ENCODE measurements at regions not wholly inside any gene's neighbourhood (a gene's known extent, or its start where the extent isn't known, plus 50 kb on each side); places are given as distances from the start of the nearest gene placed in this dataset.

DNA sequence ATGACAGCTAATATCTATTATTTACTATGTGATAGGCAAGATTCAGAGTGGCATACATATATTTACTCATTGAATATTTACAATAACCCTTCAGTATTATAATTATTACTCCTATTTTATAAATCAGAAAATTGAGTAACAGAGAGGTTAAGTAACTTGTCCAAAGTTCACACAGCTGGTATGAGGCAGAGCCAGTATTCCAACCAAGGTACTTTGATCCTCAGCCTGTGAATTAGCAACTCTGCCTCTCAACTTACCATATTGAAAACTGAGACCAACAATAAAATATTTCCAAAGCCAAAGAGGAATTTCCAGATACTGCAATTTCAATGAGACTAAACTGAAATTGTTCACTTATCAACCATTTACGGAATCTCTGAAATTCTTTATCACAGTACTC, 67.9 kb upstream of the TSLP start:
- no peak overlapping the region for H3K4me3 ChIP-seq
- H3K36me3 ChIP-seq, result no peaks in the 10 kb centered on the region
- TF ChIP-seq, protein P1, sequence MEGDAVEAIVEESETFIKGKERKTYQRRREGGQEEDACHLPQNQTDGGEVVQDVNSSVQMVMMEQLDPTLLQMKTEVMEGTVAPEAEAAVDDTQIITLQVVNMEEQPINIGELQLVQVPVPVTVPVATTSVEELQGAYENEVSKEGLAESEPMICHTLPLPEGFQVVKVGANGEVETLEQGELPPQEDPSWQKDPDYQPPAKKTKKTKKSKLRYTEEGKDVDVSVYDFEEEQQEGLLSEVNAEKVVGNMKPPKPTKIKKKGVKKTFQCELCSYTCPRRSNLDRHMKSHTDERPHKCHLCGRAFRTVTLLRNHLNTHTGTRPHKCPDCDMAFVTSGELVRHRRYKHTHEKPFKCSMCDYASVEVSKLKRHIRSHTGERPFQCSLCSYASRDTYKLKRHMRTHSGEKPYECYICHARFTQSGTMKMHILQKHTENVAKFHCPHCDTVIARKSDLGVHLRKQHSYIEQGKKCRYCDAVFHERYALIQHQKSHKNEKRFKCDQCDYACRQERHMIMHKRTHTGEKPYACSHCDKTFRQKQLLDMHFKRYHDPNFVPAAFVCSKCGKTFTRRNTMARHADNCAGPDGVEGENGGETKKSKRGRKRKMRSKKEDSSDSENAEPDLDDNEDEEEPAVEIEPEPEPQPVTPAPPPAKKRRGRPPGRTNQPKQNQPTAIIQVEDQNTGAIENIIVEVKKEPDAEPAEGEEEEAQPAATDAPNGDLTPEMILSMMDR (IDR thresholded peaks at IDR 0.05; ENCODE audit: borderline replicate concordance), result no peak
- H3K27me3 ChIP-seq (ENCODE audit: low read depth), result no peaks in the 10 kb centered on the region
- no peaks in the 10 kb centered on the region for H3K4me1 ChIP-seq
- DNase-seq, result no peak
- H3K27ac ChIP-seq (replicated peaks), result no peak overlapping the region
- H3K9me3 ChIP-seq (replicated peaks), result no peaks in the 10 kb centered on the region
- intact Hi-C loops (cut with micrococcal nuclease), result no loop called here

- no peak for DNase-seq
- H3K4me3 ChIP-seq, result no peak overlapping the region
- no peaks in the 10 kb centered on the region for H3K4me1 ChIP-seq
- H3K9me3 ChIP-seq (replicated peaks), result no peaks in the 10 kb centered on the region
- H3K27me3 ChIP-seq (ENCODE audit: low read depth), result no peaks in the 10 kb centered on the region
- H3K36me3 ChIP-seq, result no peaks in the 10 kb centered on the region
- H3K27ac ChIP-seq (replicated peaks), result no peak overlapping the region
- intact Hi-C loops (cut with micrococcal nuclease), result no loop called here
- TF ChIP-seq, protein P1 (IDR thresholded peaks at IDR 0.05; ENCODE audit: borderline replicate concordance), result no peak
These were observed 67.2 kb upstream of the TSLP start for GRCh38 chr5:111004291-111004690.

- DNase-seq, result no peak
- Histone ChIP-seq H3K36me3 (no peaks in the 10 kb centered on the region), H3K4me3 (no peak overlapping the region), H3K27ac (replicated peaks) (no peak overlapping the region), H3K9me3 (replicated peaks) (no peaks in the 10 kb centered on the region), H3K27me3 (ENCODE audit: low read depth) (no peaks in the 10 kb centered on the region), H3K4me1 (no peaks in the 10 kb centered on the region)
- intact Hi-C loops (cut with micrococcal nuclease), result no loop called here
- TF ChIP-seq, protein P1 (IDR thresholded peaks at IDR 0.05; ENCODE audit: borderline replicate concordance), result no peak
These were observed 60.7 kb upstream of the TSLP start for GRCh38 chr5:111010783-111011182.

DNA sequence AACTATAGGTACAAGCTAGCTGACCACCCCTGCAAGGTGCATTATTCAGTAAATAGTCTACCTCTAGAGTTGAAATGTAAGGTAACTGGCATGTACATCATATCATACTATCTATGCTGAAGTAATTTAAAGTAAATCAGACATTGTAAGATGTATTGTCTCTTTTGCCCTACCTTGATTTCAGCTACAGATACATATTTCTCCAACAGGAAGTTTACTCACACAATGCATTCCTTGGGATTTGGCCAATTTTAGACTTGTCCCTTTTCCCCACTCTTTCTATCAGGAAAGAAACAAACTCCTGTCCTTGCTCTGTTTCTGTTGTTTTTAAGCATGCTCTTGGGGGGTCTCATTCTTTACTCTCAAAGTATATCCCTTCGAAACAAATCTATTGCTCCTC, 58.5 kb upstream of the TSLP start:
- Histone ChIP-seq H3K4me3 (no peak overlapping the region), H3K4me1 (no peaks in the 10 kb centered on the region), H3K36me3 (no peaks in the 10 kb centered on the region), H3K27ac (replicated peaks) (no peak overlapping the region), H3K9me3 (replicated peaks) (no peaks in the 10 kb centered on the region), H3K27me3 (ENCODE audit: low read depth) (no peaks in the 10 kb centered on the region)
- TF ChIP-seq, protein P1 (IDR thresholded peaks at IDR 0.05; ENCODE audit: borderline replicate concordance), result no peak
- intact Hi-C loops (cut with micrococcal nuclease), result no loop called here
- DNase-seq, result no peak

GRCh38 chr5:111016801-111017200, 54.7 kb upstream of the TSLP start:
- Histone ChIP-seq H3K4me3 (no peak overlapping the region), H3K9me3 (replicated peaks) (no peaks in the 10 kb centered on the region), H3K27ac (replicated peaks) (no peak overlapping the region), H3K4me1 (no peaks in the 10 kb centered on the region), H3K27me3 (ENCODE audit: low read depth) (no peaks in the 10 kb centered on the region), H3K36me3 (no peaks in the 10 kb centered on the region)
- TF ChIP-seq, protein P1 (IDR thresholded peaks at IDR 0.05; ENCODE audit: borderline replicate concordance), result no peak
- DNase-seq, result no peak
- intact Hi-C loops (cut with micrococcal nuclease), result no loop called here

GRCh38 chr5:111017731-111018130, 53.8 kb upstream of the TSLP start:
- intact Hi-C loops (cut with micrococcal nuclease), result no loop called here
- Histone ChIP-seq H3K27ac (replicated peaks) (no peak overlapping the region), H3K27me3 (ENCODE audit: low read depth) (no peaks in the 10 kb centered on the region), H3K36me3 (no peaks in the 10 kb centered on the region), H3K4me1 (no peaks in the 10 kb centered on the region), H3K4me3 (no peak overlapping the region), H3K9me3 (replicated peaks) (no peaks in the 10 kb centered on the region)
- TF ChIP-seq, protein P1 (IDR thresholded peaks at IDR 0.05; ENCODE audit: borderline replicate concordance), result no peak
- DNase-seq, result no peak

All from left ventricle myocardium inferior (tissue), 1 donor.